ENCODE measurements at regions not wholly inside any gene's neighbourhood (a gene's known extent, or its start where the extent isn't known, plus 50 kb on each side); places are given as distances from the start of the nearest gene placed in this dataset.
"Not testable (repeated sequence)": the region's sequence is repeated elsewhere in the genome, so short reads cannot be mapped to it uniquely, and the experiment has no call there.

GRCh38 chr22:11053403-11054344 is 4474.3 kb upstream of the OR11H1 start:
- DNase-seq (ENCODE audit: low spot score) = not testable (repeated sequence)

GRCh38 chr22:11054681-11055080 is 4473.3 kb upstream of the OR11H1 start:
- not testable (repeated sequence) for DNase-seq (ENCODE audit: low spot score)

GRCh38 chr22:11055176-11055575 is 4472.8 kb upstream of the OR11H1 start:
- not testable (repeated sequence) for DNase-seq (ENCODE audit: low spot score)

- not testable (repeated sequence) for DNase-seq (ENCODE audit: low spot score)
Measured at GRCh38 chr22:11057955-11058547, 4469.9 kb upstream of the OR11H1 start.

- not testable (repeated sequence) for DNase-seq (ENCODE audit: low spot score)
Measured at GRCh38 chr22:11059129-11059528, 4468.9 kb upstream of the OR11H1 start.

GRCh38 chr22:11060797-11061196 is 4467.2 kb upstream of the OR11H1 start:
- not testable (repeated sequence) for DNase-seq (ENCODE audit: low spot score)

- not testable (repeated sequence) for DNase-seq (ENCODE audit: low spot score)
Measured at GRCh38 chr22:11062534-11062933, 4465.5 kb upstream of the OR11H1 start.

- not testable (repeated sequence) for DNase-seq (ENCODE audit: low spot score)
Measured at GRCh38 chr22:11063022-11063685, 4464.8 kb upstream of the OR11H1 start.

GRCh38 chr22:11065210-11065609 is 4462.8 kb upstream of the OR11H1 start:
- DNase-seq (ENCODE audit: low spot score) = not testable (repeated sequence)

GRCh38 chr22:11065876-11066457 is 4462.0 kb upstream of the OR11H1 start:
- not testable (repeated sequence) for DNase-seq (ENCODE audit: low spot score)

GRCh38 chr22:11066458-11067285 is 4461.3 kb upstream of the OR11H1 start:
- DNase-seq (ENCODE audit: low spot score) = peak; percentile 40

GRCh38 chr22:11067286-11067871 is 4460.6 kb upstream of the OR11H1 start:
- not testable (repeated sequence) for DNase-seq (ENCODE audit: low spot score)

- peak; percentile 7 for DNase-seq (ENCODE audit: low spot score)
Measured at GRCh38 chr22:11067937-11068336, 4460.1 kb upstream of the OR11H1 start.

GRCh38 chr22:11068406-11068805 is 4459.6 kb upstream of the OR11H1 start:
- DNase-seq (ENCODE audit: low spot score) = not testable (repeated sequence)
